HepG2 (cell line): ENCODE measurements at regions not wholly inside any gene's neighbourhood (a gene's known extent, or its start where the extent isn't known, plus 50 kb on each side); places are given as distances from the start of the nearest gene placed in this dataset.

Experiments
- BHLHE40 ChIP-seq: IDR thresholded peaks from 2 replicates; pipeline ENCODE4 v1.6.1; 2011; ENCODE audit warnings: low read length, improper control_type of control experiment
- CREB1 ChIP-seq, 2 experiments: fragments of 450-650 bp in 1 of 2; IDR thresholded peaks; 2 replicates each; pipeline ENCODE4 v1.6.1; 2016 to 2017; ENCODE audit warnings: control low read depth in 1 of 2, mild to moderate bottlenecking in 1 of 2, missing compliant biosample characterization in 1 of 2, missing genetic modification characterization in 1 of 2
- FOSL2 ChIP-seq: sonication (generic); formaldehyde crosslinking; IDR thresholded peaks from 2 replicates; pipeline ENCODE4 v1.4.0; 2020; ENCODE audit warnings: missing genetic modification reagents
- FOXA3 ChIP-seq: IDR thresholded peaks from 2 replicates; pipeline ENCODE4 v1.6.1; 2016; ENCODE audit warnings: missing genetic modification reagents, missing compliant biosample characterization
- HHEX ChIP-seq: IDR thresholded peaks from 2 replicates; pipeline ENCODE4 v1.6.1; 2016; ENCODE audit warnings: control low read depth
- IRF2 ChIP-seq: IDR thresholded peaks from 2 replicates; pipeline ENCODE4 v1.6.1; 2018; ENCODE audit warnings: missing genetic modification reagents, missing compliant biosample characterization
- KDM4B ChIP-seq: sonication (generic); formaldehyde crosslinking; IDR thresholded peaks from 2 replicates; pipeline ENCODE4 v1.4.0; 2020; ENCODE audit warnings: missing genetic modification reagents
- MIER2 ChIP-seq: IDR thresholded peaks from 2 replicates; pipeline ENCODE4 v1.6.1; 2016; ENCODE audit warnings: missing biosample characterization, missing genetic modification reagents
- NONO ChIP-seq, 2 experiments: fragments of 450-650 bp in 1 of 2; sonication (generic) in 1 of 2; formaldehyde crosslinking in 1 of 2; IDR thresholded peaks in 1 of 2; conservative IDR thresholded peaks in 1 of 2; 2 replicates each; pipeline versions ENCODE4 v1.6.1 to v1.8.0; 2017 to 2022; ENCODE audit warnings: mild to moderate bottlenecking in 1 of 2, missing genetic modification reagents in 1 of 2, moderate library complexity in 1 of 2
- NR2F1 ChIP-seq, 2 experiments: fragments of 450-650 bp in 1 of 2; formaldehyde crosslinking in 1 of 2; IDR thresholded peaks; 2 replicates each; pipeline versions ENCODE4 v1.5.0 to v1.6.1; 2016 to 2020; ENCODE audit warnings: mild to moderate bottlenecking in 1 of 2, missing compliant biosample characterization in 1 of 2, missing genetic modification reagents in 1 of 2, moderate library complexity in 1 of 2
- POGZ ChIP-seq: sonication (generic); formaldehyde crosslinking; IDR thresholded peaks from 2 replicates; pipeline ENCODE4 v1.4.0; 2020; ENCODE audit warnings: mild to moderate bottlenecking, missing genetic modification reagents
- RARA ChIP-seq: IDR thresholded peaks from 2 replicates; pipeline ENCODE4 v1.6.1; 2016; ENCODE audit warnings: missing genetic modification reagents, missing compliant biosample characterization
- RXRA ChIP-seq: sonication (generic); formaldehyde crosslinking; IDR thresholded peaks from 2 replicates; pipeline ENCODE4 v1.5.1; 2020; ENCODE audit warnings: missing genetic modification reagents
- SALL1 ChIP-seq: sonication (generic); formaldehyde crosslinking; IDR thresholded peaks from 2 replicates; pipeline ENCODE4 v1.8.0; 2022; ENCODE audit warnings: mild to moderate bottlenecking, missing genetic modification reagents
- SOX6 ChIP-seq, 2 experiments: fragments of 450-650 bp in 1 of 2; sonication (generic) in 1 of 2; formaldehyde crosslinking in 1 of 2; IDR thresholded peaks; 2 replicates each; pipeline versions ENCODE4 v1.4.0 to v1.6.1; 2017 to 2020; ENCODE audit warnings: antibody characterized with exemption in 1 of 2, mild to moderate bottlenecking in 1 of 2, missing genetic modification reagents in 1 of 2
- TCF7L2 ChIP-seq: IDR thresholded peaks from 2 replicates; pipeline ENCODE4 v1.6.1; 2011; ENCODE audit warnings: mild to moderate bottlenecking, low read depth, low read length, moderate library complexity
- ZMYM4 ChIP-seq: sonication (generic); formaldehyde crosslinking; IDR thresholded peaks from 2 replicates; pipeline ENCODE4 v1.8.1; 2023; ENCODE audit warnings: mild to moderate bottlenecking, missing genetic modification reagents
- ZNF30 ChIP-seq: sonication (generic); formaldehyde crosslinking; IDR thresholded peaks from 2 replicates; pipeline ENCODE4 v1.5.0; 2020; ENCODE audit warnings: mild to moderate bottlenecking, missing genetic modification reagents
- ZNF660 ChIP-seq: sonication (generic); formaldehyde crosslinking; IDR thresholded peaks from 2 replicates; pipeline ENCODE4 v1.5.1; 2020; ENCODE audit warnings: mild to moderate bottlenecking, low read depth, missing genetic modification reagents, borderline replicate concordance
- TF ChIP-seq, protein P1 (sequence below): IDR thresholded peaks from 2 replicates; pipeline ENCODE4 v1.6.1; 2016; ENCODE audit warnings: mild to moderate bottlenecking
- TF ChIP-seq, protein P2 (sequence below): sonication (generic); formaldehyde crosslinking; IDR thresholded peaks from 2 replicates; pipeline ENCODE4 v1.5.1; 2020; ENCODE audit warnings: mild to moderate bottlenecking, missing genetic modification reagents

DNA sequence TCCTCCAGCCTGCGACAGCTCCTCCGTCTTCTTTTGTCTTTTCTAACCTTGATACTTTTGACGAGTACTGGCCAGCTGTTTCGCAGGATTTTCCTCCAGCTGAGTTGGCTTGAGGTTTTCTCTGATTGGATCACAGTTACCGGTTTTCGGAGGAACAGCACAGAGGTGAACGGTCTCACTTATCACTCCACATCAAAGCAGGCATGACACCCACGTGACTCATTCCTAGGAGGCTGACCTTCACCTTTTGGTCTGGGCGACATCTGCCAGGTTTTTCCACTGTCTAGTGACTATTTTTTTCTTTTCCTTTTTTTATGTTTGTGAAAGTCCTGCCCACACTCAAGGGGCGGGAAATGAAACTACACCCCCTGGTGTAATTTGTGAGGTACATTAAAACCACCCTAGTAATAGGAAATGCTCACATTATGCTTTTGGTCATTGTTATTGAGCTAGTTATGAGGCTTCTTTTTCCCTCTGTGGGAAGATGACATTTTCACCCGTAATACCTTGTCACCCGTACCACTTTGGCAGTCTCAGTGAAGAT lies 319.2 kb downstream of the GADD45G start (continued):
- TF ChIP-seq SALL1 (0 out of 2 replicates have a peak, but pooled peaks have one; percentile 20), NONO (IDR thresholded peaks at IDR 0.05) (no peak), NONO (CRISPR knock-in tag; conservative IDR thresholded peaks at IDR 0.05) (0 out of 2 replicates have a peak, but pooled peaks have one; percentile 25), MIER2 (CRISPR knock-in tag) (0 out of 2 replicates have a peak, but pooled peaks have one; percentile 22), ZNF660 (no peak), SOX6 (IDR thresholded peaks at IDR 0.05) (no peak), SOX6 (CRISPR knock-in tag; IDR thresholded peaks at IDR 0.05) (peak; percentile 75), RARA (CRISPR knock-in tag) (peak; percentile 93), POGZ (CRISPR knock-in tag) (peak; percentile 42; the same call in 1 of the 2 replicates), NR2F1 (CRISPR knock-in tag; IDR thresholded peaks at IDR 0.05) (peak; percentile 82 to 90), FOSL2 (CRISPR knock-in tag) (peak; percentile 85), ZMYM4 (peak; percentile 30; the same call in 1 of the 2 replicates), HHEX (0 out of 2 replicates have a peak, but pooled peaks have one; percentile 38), CREB1 (IDR thresholded peaks at IDR 0.05) (no peak), CREB1 (CRISPR knock-in tag; IDR thresholded peaks at IDR 0.05) (no peak), KDM4B (CRISPR knock-in tag) (no peak), ZNF30 (CRISPR knock-in tag) (no peak), BHLHE40 (peak; percentile 79), TCF7L2 (peak; percentile 51; the same call in 1 of the 2 replicates), FOXA3 (CRISPR knock-in tag) (peak; percentile 43), IRF2 (no peak), RXRA (CRISPR knock-in tag) (peak; percentile 75; the same call in 1 of the 2 replicates)
- TF ChIP-seq, protein P1, sequence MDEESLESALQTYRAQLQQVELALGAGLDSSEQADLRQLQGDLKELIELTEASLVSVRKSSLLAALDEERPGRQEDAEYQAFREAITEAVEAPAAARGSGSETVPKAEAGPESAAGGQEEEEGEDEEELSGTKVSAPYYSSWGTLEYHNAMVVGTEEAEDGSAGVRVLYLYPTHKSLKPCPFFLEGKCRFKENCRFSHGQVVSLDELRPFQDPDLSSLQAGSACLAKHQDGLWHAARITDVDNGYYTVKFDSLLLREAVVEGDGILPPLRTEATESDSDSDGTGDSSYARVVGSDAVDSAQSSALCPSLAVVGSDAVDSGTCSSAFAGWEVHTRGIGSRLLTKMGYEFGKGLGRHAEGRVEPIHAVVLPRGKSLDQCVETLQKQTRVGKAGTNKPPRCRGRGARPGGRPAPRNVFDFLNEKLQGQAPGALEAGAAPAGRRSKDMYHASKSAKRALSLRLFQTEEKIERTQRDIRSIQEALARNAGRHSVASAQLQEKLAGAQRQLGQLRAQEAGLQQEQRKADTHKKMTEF (CRISPR knock-in tag), result 0 out of 2 replicates have a peak, but pooled peaks have one; percentile 25
- TF ChIP-seq, protein P2, sequence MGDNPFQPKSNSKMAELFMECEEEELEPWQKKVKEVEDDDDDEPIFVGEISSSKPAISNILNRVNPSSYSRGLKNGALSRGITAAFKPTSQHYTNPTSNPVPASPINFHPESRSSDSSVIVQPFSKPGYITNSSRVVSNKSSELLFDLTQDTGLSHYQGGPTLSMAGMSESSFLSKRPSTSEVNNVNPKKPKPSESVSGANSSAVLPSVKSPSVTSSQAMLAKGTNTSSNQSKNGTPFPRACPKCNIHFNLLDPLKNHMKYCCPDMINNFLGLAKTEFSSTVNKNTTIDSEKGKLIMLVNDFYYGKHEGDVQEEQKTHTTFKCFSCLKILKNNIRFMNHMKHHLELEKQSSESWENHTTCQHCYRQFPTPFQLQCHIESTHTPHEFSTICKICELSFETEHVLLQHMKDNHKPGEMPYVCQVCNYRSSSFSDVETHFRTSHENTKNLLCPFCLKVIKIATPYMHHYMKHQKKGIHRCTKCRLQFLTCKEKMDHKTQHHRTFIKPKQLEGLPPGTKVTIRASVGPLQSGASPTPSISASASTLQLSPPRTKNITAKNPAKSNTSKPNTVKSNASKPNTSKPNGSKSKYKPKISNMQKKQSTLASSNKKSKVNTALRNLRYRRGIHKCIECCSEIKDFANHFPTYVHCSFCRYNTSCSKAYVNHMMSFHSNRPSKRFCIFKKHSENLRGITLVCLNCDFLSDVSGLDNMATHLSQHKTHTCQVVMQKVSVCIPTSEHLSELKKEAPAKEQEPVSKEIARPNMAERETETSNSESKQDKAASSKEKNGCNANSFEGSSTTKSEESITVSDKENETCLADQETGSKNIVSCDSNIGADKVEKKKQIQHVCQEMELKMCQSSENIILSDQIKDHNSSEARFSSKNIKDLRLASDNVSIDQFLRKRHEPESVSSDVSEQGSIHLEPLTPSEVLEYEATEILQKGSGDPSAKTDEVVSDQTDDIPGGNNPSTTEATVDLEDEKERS (CRISPR knock-in tag), result no peak
